ENCODE measurements at regions not wholly inside any gene's neighbourhood (a gene's known extent, or its start where the extent isn't known, plus 50 kb on each side); places are given as distances from the start of the nearest gene placed in this dataset.

DNA sequence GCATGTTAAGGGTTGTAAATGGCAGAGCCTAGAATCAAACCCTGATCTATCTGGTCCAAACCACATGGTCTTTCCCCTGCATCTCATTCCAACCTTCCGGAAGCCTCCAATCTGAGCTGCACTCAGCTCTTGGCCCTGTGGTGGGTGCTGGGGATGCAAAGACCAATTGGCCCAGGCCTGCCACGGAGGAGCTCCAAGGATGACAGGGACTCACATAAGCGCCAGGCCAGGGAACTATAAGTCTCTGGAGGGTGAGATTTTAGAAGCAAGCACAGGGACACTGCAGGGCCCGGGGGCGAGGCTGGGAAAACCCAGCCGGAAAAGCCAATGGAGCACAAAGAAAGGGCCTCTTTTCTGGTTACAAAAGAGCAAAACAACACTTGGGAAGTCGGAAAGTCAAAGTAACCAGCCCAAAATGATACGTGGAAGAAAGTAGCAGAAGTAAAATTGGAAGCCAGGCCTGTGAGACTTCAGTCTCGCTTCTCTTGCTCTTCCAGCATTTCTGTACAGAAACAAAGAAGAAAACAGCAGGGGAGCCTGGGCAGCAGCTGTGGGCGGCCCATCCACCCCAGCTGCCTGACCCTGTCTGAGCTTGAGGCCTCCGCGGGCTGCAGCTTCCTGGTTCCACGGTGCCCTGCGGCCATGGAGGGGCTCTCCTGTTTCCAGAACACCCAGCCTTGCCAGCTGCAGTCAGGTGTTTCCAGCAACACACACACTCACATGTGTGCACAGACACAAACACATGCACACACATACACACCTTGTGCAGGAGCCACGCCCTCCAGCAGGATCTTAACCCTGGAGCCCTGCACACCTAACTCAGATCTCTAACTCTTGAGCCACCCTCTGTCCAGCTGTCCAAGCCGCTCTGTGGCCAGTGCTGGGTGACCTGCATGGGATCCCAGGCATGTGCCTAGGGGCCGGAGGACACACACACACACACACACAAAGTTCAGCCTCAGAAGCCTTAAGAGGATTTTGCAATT lies 178.2 kb downstream of the BCL11B start:
- no peak for TF ChIP-seq YY1 (IDR thresholded peaks at IDR 0.05; ENCODE audit: insufficient read depth, insufficient read length)
- no peak for TF ChIP-seq SUZ12 (IDR thresholded peaks at IDR 0.05; ENCODE audit: extremely low read depth, insufficient read depth, insufficient read length)
